ENCODE measurements at regions not wholly inside any gene's neighbourhood (a gene's known extent, or its start where the extent isn't known, plus 50 kb on each side); places are given as distances from the start of the nearest gene placed in this dataset.

DNA sequence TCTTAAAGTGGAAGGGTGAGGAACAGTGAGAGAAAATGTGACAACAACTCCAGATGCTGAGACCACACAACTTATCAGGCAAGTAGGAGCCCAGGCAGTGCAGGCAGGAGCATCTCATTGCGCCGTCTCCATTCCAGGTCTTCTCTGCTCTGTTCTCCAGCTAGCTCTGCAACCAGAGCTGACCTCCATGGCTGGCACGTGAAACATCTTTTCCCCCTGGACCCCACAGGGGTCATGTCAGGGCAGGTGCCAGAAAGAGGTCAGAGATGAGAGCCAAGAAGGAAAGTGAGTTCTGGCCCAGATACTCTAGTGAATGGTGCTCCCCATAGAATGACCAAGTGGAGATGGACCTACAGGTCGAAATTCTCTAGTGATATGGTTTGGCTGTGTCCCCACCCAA, 281.4 kb downstream of the SMOC2 start:
- Histone ChIP-seq H3K4me1 (ENCODE audit: control insufficient read depth in 1 of 2, insufficient read depth in 1 of 2, low read depth in 1 of 2, low read length in 1 of 2) (no peaks in the 10 kb centered on the region), H3K4me3 (ENCODE audit: low read depth in 1 of 2, low read length in 1 of 2) (no peak overlapping the region), H3K9me3 (no peaks in the 10 kb centered on the region), H3K36me3 (no peaks in the 10 kb centered on the region), H3K27ac (no peak overlapping the region), H3K27me3 (no peaks in the 10 kb centered on the region)
- TF ChIP-seq, protein P1, sequence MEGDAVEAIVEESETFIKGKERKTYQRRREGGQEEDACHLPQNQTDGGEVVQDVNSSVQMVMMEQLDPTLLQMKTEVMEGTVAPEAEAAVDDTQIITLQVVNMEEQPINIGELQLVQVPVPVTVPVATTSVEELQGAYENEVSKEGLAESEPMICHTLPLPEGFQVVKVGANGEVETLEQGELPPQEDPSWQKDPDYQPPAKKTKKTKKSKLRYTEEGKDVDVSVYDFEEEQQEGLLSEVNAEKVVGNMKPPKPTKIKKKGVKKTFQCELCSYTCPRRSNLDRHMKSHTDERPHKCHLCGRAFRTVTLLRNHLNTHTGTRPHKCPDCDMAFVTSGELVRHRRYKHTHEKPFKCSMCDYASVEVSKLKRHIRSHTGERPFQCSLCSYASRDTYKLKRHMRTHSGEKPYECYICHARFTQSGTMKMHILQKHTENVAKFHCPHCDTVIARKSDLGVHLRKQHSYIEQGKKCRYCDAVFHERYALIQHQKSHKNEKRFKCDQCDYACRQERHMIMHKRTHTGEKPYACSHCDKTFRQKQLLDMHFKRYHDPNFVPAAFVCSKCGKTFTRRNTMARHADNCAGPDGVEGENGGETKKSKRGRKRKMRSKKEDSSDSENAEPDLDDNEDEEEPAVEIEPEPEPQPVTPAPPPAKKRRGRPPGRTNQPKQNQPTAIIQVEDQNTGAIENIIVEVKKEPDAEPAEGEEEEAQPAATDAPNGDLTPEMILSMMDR (IDR thresholded peaks at IDR 0.05), result no peak

DNA sequence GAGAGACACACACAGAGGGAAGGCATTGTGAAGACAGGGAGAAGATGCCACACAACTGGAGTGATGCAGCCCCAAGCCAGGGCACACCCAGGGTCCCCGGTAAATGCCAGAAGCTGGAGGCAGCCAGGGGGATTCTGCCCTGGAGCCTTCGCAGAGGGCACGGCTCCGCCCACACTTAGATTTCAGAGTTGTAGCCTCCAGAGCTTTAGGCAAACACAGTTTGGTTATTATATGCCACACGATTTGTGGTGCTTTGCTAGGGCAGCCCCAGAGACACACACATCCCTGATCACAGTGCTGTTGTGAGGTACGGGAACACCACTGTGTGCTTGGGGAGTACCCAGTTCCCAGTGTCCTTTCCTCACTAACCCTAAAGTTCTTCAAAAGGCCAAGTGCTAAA, 280.6 kb downstream of the SMOC2 start:
- Histone ChIP-seq H3K36me3 (no peaks in the 10 kb centered on the region), H3K9me3 (no peaks in the 10 kb centered on the region), H3K4me3 (ENCODE audit: low read depth in 1 of 2, low read length in 1 of 2) (no peak overlapping the region), H3K27me3 (no peaks in the 10 kb centered on the region), H3K4me1 (ENCODE audit: control insufficient read depth in 1 of 2, insufficient read depth in 1 of 2, low read depth in 1 of 2, low read length in 1 of 2) (no peaks in the 10 kb centered on the region), H3K27ac (no peak overlapping the region)
- TF ChIP-seq, protein P1 (IDR thresholded peaks at IDR 0.05), result no peak

DNA sequence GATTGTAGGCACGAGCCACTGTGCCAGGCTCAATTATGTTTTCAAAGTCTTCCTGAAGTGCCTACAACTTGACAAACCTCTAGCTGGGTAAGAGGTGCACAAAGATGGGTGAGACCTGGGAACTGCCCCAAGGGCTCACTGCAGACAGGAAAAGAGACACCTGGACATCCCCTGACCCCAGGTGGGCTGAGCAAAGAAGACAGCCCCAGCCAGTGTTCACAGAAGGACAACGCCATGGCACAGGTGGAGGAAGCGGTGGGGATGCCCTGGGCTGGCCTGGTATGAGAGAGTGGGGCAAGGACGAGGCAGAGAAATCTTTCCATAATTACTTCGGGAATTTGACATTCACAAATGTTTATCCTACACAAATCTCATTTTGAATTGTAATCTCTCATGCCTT, 278.9 kb downstream of the SMOC2 start:
- H3K4me1 ChIP-seq (ENCODE audit: control insufficient read depth in 1 of 2, insufficient read depth in 1 of 2, low read depth in 1 of 2, low read length in 1 of 2), result no peaks in the 10 kb centered on the region
- no peaks in the 10 kb centered on the region for H3K36me3 ChIP-seq
- H3K27me3 ChIP-seq, result no peaks in the 10 kb centered on the region
- H3K4me3 ChIP-seq (ENCODE audit: low read depth in 1 of 2, low read length in 1 of 2), result no peak overlapping the region
- TF ChIP-seq, protein P1 (IDR thresholded peaks at IDR 0.05), result no peak
- H3K27ac ChIP-seq, result no peak overlapping the region
- H3K9me3 ChIP-seq, result no peaks in the 10 kb centered on the region

DNA sequence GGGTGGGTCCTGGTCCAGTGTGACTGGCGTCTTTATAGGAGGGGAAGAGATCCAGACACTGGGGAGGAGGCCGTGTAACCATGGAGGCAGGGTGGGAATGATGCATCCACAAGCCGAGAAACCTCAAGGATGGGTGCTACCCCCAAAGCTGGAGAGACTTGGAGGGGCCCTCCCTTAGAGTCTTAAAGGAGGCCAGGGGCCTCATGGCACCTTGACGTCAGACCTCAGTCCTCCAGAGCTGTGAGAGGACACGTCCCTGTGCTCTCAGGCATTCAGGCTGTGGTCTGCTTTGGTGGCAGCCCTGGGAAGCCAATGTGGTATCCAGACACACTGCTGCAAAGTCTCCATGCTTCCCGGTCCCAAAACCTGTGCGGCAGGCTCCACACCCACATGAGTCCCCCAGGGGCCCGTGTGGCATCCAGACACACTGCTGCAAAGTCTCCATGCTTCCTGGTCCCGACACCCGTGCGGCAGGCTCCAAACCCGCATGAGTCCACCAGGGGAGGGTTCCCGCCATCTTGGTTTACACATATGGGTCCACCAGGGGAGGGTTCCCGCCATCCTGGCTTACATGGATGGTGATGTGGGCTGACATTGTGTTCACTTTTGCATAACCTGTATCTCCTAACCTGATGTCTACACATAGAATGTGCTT, 278.0 kb downstream of the SMOC2 start:
- no peaks in the 10 kb centered on the region for H3K4me1 ChIP-seq (ENCODE audit: control insufficient read depth in 1 of 2, insufficient read depth in 1 of 2, low read depth in 1 of 2, low read length in 1 of 2)
- no peak overlapping the region for H3K4me3 ChIP-seq (ENCODE audit: low read depth in 1 of 2, low read length in 1 of 2)
- H3K36me3 ChIP-seq, result no peaks in the 10 kb centered on the region
- TF ChIP-seq, protein P1 (IDR thresholded peaks at IDR 0.05), result no peak
- no peak overlapping the region for H3K27ac ChIP-seq
- H3K27me3 ChIP-seq, result no peaks in the 10 kb centered on the region
- H3K9me3 ChIP-seq, result no peaks in the 10 kb centered on the region

All from neutrophil (primary cell).